HCT116 (cell line): ENCODE measurements at regions not wholly inside any gene's neighbourhood (a gene's known extent, or its start where the extent isn't known, plus 50 kb on each side); places are given as distances from the start of the nearest gene placed in this dataset.

Source experiments
- ATAC-seq: fragments of 200-7000 bp; cut with Tn5 transposase; 2 replicates; pipeline ENCODE4 v1.9.1; 2020; ENCODE audit warnings: mild to moderate bottlenecking, moderate library complexity
- BruUV-seq: library from RNA; stranded (reverse); fragments of 400-500 nt; replicated peaks from 2 replicates; lab custom pipeline; 2021; lab: Mats Ljungman, UMichigan
- CTCF ChIA-PET: fragments of 300-600 bp; sonication (Branson Sonifier 250); formaldehyde crosslinking; loops from one replicate; lab custom pipeline; 2021; ENCODE audit warnings: antibody characterized with exemption; lab: Charles Lee
- POLR2A ChIA-PET: fragments of 300-600, 350-600 bp; sonication (Branson Sonifier 250); formaldehyde crosslinking; loops from one replicate; lab custom pipeline; 2021; ENCODE audit warnings: antibody characterized with exemption; lab: Charles Lee
- RAD21 ChIA-PET, 2 experiments: fragments of 300-600 bp; sonication (Branson Sonifier 250); formaldehyde crosslinking; loops; one replicate each; lab custom pipeline; 2023; ENCODE audit warnings: low total read pairs in 2 of 2; ENCODE audit not compliant: uncharacterized antibody in 2 of 2, unreplicated experiment in 2 of 2, low non-redundant PET in 1 of 2; lab: Charles Lee
- DNase-seq: peaks from one replicate; pipeline ENCODE4 v3.0.0-alpha.2; 2010; ENCODE audit warnings: low read depth, low spot score
- H2AFZ ChIP-seq: fragments of 200-600 bp; shearing (Covaris generic), sonication (generic); 2 replicates; pipeline ENCODE4 v1.6.1; 2017; ENCODE audit warnings: low read depth, mixed run types, mixed read lengths, antibody characterized with exemption, low read length; ENCODE audit not compliant: poor library complexity, severe bottlenecking
- H3K27ac ChIP-seq: 2 replicates; pipeline ENCODE4 v1.5.1; 2012; ENCODE audit warnings: low read depth, low read length
- H3K27me3 ChIP-seq: fragments of 200-600 bp; sonication (generic); 2 replicates; pipeline ENCODE4 v1.6.1; 2016; ENCODE audit warnings: mixed run types, low read length, mixed read lengths; ENCODE audit not compliant: insufficient read depth
- H3K36me3 ChIP-seq, 2 experiments: fragments of 200-500 bp in 1 of 2; fragments of 200-600 bp in 1 of 2; sonication (Bioruptor generic) in 1 of 2; sonication (generic) in 1 of 2; 2 replicates each; pipeline versions ENCODE4 v1.5.1 to v1.6.1; 2014 to 2016; ENCODE audit warnings: low read length in 2 of 2, inconsistent platforms in 1 of 2, mixed read lengths in 1 of 2, mixed run types in 1 of 2; ENCODE audit not compliant: insufficient read depth in 2 of 2, control insufficient read depth in 1 of 2
- H3K4me1 ChIP-seq, 2 experiments: fragments of 200-600 bp in 1 of 2; sonication (generic) in 1 of 2; 2 replicates each; pipeline versions ENCODE4 v1.5.1 to v1.6.1; 2012 to 2017; ENCODE audit warnings: low read length in 2 of 2, inconsistent platforms in 1 of 2, mild to moderate bottlenecking in 1 of 2, mixed read lengths in 1 of 2, mixed run types in 1 of 2, moderate library complexity in 1 of 2; ENCODE audit not compliant: insufficient read depth in 2 of 2, control insufficient read depth in 1 of 2
- H3K4me2 ChIP-seq: fragments of 200-600 bp; sonication (generic); 2 replicates; pipeline ENCODE4 v1.6.1; 2017; ENCODE audit warnings: mixed run types, low read length, mixed read lengths
- H3K4me3 ChIP-seq, 2 experiments: fragments of 200-600 bp in 1 of 2; sonication (generic) in 1 of 2; replicated peaks in 1 of 2; 2 replicates each; pipeline ENCODE4 v1.5.1; 2011 to 2016; ENCODE audit warnings: low read length in 2 of 2, control low read depth in 1 of 2, low read depth in 1 of 2, mild to moderate bottlenecking in 1 of 2, mixed read lengths in 1 of 2, mixed run types in 1 of 2
- H3K79me2 ChIP-seq: fragments of 200-600 bp; sonication (generic); 2 replicates; pipeline ENCODE4 v1.6.1; 2017; ENCODE audit warnings: mild to moderate bottlenecking, mixed run types, low read length, moderate library complexity, mixed read lengths; ENCODE audit not compliant: insufficient read depth
- H3K9ac ChIP-seq: fragments of 200-600 bp; sonication (generic); 2 replicates; pipeline ENCODE4 v1.6.1; 2016; ENCODE audit warnings: low read length, mixed read lengths
- H3K9me2 ChIP-seq: fragments of 200-600 bp; sonication (generic), shearing (Covaris generic); 2 replicates; pipeline ENCODE4 v1.6.1; 2017; ENCODE audit warnings: mixed run types, mild to moderate bottlenecking, moderate library complexity; ENCODE audit not compliant: insufficient read depth
- H3K9me3 ChIP-seq, 2 experiments: fragments of 200-500 bp in 1 of 2; fragments of 200-600 bp in 1 of 2; sonication (Bioruptor generic) in 1 of 2; sonication (generic) in 1 of 2; 2 replicates each; pipeline ENCODE4 v1.6.1; 2014 to 2017; ENCODE audit warnings: low read length in 2 of 2, mixed read lengths in 2 of 2, inconsistent platforms in 1 of 2, low read depth in 1 of 2, mild to moderate bottlenecking in 1 of 2, mixed run types in 1 of 2, moderate library complexity in 1 of 2; ENCODE audit not compliant: control insufficient read depth in 1 of 2, insufficient read depth in 1 of 2
- H4K20me1 ChIP-seq: fragments of 200-600 bp; sonication (generic), shearing (Covaris generic); 2 replicates; pipeline ENCODE4 v1.6.1; 2017; ENCODE audit warnings: mixed run types, mild to moderate bottlenecking, moderate library complexity; ENCODE audit not compliant: insufficient read depth
- CBX3 ChIP-seq: IDR thresholded peaks from 2 replicates; pipeline ENCODE4 v1.6.1; 2012; ENCODE audit warnings: low read depth
- CEBPB ChIP-seq: IDR thresholded peaks from 2 replicates; pipeline ENCODE4 v1.6.1; 2012; ENCODE audit warnings: low read depth
- CTCF ChIP-seq, 3 experiments: fragments of 200-600 bp in 1 of 3; sonication (generic) in 1 of 3; IDR thresholded peaks in 2 of 3; conservative IDR thresholded peaks in 1 of 3; 2 replicates each; pipeline ENCODE4 v1.5.1; 2012 to 2017; ENCODE audit warnings: low read depth in 2 of 3, low read length in 2 of 3, antibody characterized with exemption in 1 of 3, borderline replicate concordance in 1 of 3, control low read depth in 1 of 3, mild to moderate bottlenecking in 1 of 3, mixed read lengths in 1 of 3, mixed run types in 1 of 3, moderate library complexity in 1 of 3; ENCODE audit not compliant: insufficient read depth in 1 of 3
- EGR1 ChIP-seq: IDR thresholded peaks from 2 replicates; pipeline ENCODE4 v1.6.1; 2012; ENCODE audit warnings: low read depth
- ELF1 ChIP-seq: IDR thresholded peaks from 2 replicates; pipeline ENCODE4 v1.6.1; 2012; ENCODE audit warnings: low read depth, borderline replicate concordance
- EZH2 ChIP-seq: fragments of 200-600 bp; sonication (generic); IDR thresholded peaks from 2 replicates; pipeline ENCODE4 v1.6.1; 2017; ENCODE audit warnings: antibody characterized with exemption, mixed run types
- EZH2phosphoT487 ChIP-seq: fragments of 200-600 bp; IDR thresholded peaks from 2 replicates; pipeline ENCODE4 v1.6.1; 2018; ENCODE audit warnings: antibody characterized with exemption, borderline replicate concordance
- FOSL1 ChIP-seq: IDR thresholded peaks from 2 replicates; pipeline ENCODE4 v1.6.1; 2012; ENCODE audit warnings: low read depth
- JUND ChIP-seq: IDR thresholded peaks from 2 replicates; pipeline ENCODE4 v1.6.1; 2012
- REST ChIP-seq: IDR thresholded peaks from 2 replicates; pipeline ENCODE4 v1.6.1; 2012; ENCODE audit warnings: low read depth
- SP1 ChIP-seq: IDR thresholded peaks from 2 replicates; pipeline ENCODE4 v1.6.1; 2012; ENCODE audit warnings: low read depth
- TCF7L2 ChIP-seq: IDR thresholded peaks from 2 replicates; pipeline ENCODE4 v1.7.0; 2011; ENCODE audit warnings: borderline replicate concordance, inconsistent platforms; ENCODE audit not compliant: insufficient read depth, insufficient read length; ENCODE audit errors: extremely low read depth
- ZBTB33 ChIP-seq: IDR thresholded peaks from 2 replicates; pipeline ENCODE4 v1.6.1; 2011; ENCODE audit warnings: mild to moderate bottlenecking, low read length, moderate library complexity; ENCODE audit not compliant: insufficient replicate concordance; ENCODE audit errors: extremely low read depth
- ZFX ChIP-seq: fragments of 450-650 bp; IDR thresholded peaks from 2 replicates; pipeline ENCODE4 v1.6.1; 2017
- ZNF274 ChIP-seq: fragments of 200-500 bp; sonication (Bioruptor generic); IDR thresholded peaks from 2 replicates; pipeline ENCODE4 v1.6.1; 2014; ENCODE audit warnings: mild to moderate bottlenecking, low read depth, low read length, inconsistent platforms
- intact Hi-C: fragments of 100-400 bp; cut with micrococcal nuclease; formaldehyde crosslinking; loops from 2 replicates; pipeline ENCODE4 v1.10.0; 2022

- DNase-seq = no peak
- TF ChIP-seq ZBTB33 (no peak), ELF1 (no peak), JUND (no peak), CBX3 (no peak), ZFX (no peak), TCF7L2 (no peak), EGR1 (no peak), SP1 (no peak), EZH2 (no peak), EZH2phosphoT487 (no peak), CTCF (IDR thresholded peaks at IDR 0.05 in 2 of 3, conservative IDR thresholded peaks at IDR 0.05 in 1 of 3; ENCODE audit: borderline replicate concordance in 1 of 3, insufficient read depth in 1 of 3, low read depth in 2 of 3, low read length in 2 of 3) (no peak), FOSL1 (no peak), REST (no peak), ZNF274 (no peak), CEBPB (no peak)
- Histone ChIP-seq H3K9me2 (no peaks in the 10 kb centered on the region), H3K4me1 (peaks cover 5 to 36% of the 10 kb centered on the region in 2 experiments; a peak in 3 of 4 replicates), H3K79me2 (no peaks in the 10 kb centered on the region), H4K20me1 (no peaks in the 10 kb centered on the region), H3K27ac (no peak overlapping the region), H2AFZ (peak overlapping the region; percentile 10), H3K9me3 (no peaks in the 10 kb centered on the region), H3K4me2 (no peak overlapping the region), H3K36me3 (no peaks in the 10 kb centered on the region), H3K27me3 (no peaks in the 10 kb centered on the region), H3K9ac (no peak overlapping the region), H3K4me3 (no peak overlapping the region)
- ATAC-seq = no peak
- intact Hi-C loops = no loop called here
- POLR2A ChIA-PET = interaction anchor here (1.5 kb wide), 1 partner anchor 31 kb away, joined by 3 read pairs; no protein-coding TSS in a partner anchor
- no TSS peak for BruUV-seq
- CTCF ChIA-PET = no interaction called here
- RAD21 ChIA-PET = interaction anchor here in 1 of 2 experiments (0.6 kb wide), 1 partner anchor 28 kb away, joined by 5 read pairs; no protein-coding TSS in a partner anchor
These were observed 64.6 kb upstream of the BTN3A2 start for GRCh38 chr6:26300359-26300758.
